ENCODE measurements at regions not wholly inside any gene's neighbourhood (a gene's known extent, or its start where the extent isn't known, plus 50 kb on each side); places are given as distances from the start of the nearest gene placed in this dataset.

DNA sequence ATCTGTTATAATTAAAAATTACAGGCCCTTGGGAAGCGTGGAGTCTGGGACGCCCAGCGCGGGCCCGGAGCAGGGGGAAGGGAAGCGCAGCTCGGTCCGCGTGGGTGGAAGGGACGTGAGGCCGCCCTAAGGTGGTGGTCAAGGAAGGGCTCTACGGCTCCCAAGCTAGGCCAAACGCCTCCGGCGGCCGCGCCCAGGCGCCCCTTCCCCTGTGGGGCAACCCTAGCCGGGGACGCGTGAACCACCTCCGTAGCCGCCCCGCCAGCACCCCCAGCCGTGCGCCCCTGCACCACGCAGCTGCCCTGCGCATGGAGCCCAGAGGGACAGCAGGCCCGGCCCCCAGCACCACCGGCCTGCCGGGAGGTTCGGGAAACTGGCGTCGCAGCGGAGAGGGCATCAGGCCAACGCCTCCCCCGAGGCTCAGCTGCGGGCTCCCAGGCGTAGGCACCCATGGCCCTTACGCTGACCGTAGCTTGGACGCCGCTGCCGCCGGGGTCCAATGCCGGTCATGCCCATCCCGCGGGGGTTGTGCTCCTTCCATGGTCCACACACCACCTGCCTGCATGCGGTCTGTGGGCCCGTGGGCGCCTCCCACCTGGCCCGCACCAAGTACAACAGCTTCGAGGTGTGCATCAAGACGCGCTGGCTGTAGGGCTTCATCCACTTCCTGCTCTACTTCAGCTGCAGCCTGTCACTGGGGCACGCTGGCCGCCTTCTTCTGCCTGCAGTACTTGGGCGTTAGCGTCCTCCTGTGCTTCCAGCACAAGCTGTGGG is 166.7 kb downstream of the SEPTIN7 start:
- no peaks in the 10 kb centered on the region for H3K4me1 ChIP-seq
- H3K4me2 ChIP-seq (ENCODE audit: low read length): no peak overlapping the region
- no peaks in the 10 kb centered on the region for H3K27me3 ChIP-seq (ENCODE audit: control insufficient read depth, insufficient read depth, low read length)
- no peak overlapping the region for H3K4me3 ChIP-seq (ENCODE audit: low read depth, low read length)
- no peaks in the 10 kb centered on the region for H3K9me3 ChIP-seq (ENCODE audit: control insufficient read depth, low read length)
- H2AFZ ChIP-seq: no peak overlapping the region
- no peaks in the 10 kb centered on the region for H3K79me2 ChIP-seq
- H3K36me3 ChIP-seq (ENCODE audit: control insufficient read depth, insufficient read depth, low read length): no peaks in the 10 kb centered on the region
- no peak for TF ChIP-seq CTCF (IDR thresholded peaks at IDR 0.05)
- H3K27ac ChIP-seq: no peak overlapping the region
- no peak overlapping the region for H3K9ac ChIP-seq

DNA sequence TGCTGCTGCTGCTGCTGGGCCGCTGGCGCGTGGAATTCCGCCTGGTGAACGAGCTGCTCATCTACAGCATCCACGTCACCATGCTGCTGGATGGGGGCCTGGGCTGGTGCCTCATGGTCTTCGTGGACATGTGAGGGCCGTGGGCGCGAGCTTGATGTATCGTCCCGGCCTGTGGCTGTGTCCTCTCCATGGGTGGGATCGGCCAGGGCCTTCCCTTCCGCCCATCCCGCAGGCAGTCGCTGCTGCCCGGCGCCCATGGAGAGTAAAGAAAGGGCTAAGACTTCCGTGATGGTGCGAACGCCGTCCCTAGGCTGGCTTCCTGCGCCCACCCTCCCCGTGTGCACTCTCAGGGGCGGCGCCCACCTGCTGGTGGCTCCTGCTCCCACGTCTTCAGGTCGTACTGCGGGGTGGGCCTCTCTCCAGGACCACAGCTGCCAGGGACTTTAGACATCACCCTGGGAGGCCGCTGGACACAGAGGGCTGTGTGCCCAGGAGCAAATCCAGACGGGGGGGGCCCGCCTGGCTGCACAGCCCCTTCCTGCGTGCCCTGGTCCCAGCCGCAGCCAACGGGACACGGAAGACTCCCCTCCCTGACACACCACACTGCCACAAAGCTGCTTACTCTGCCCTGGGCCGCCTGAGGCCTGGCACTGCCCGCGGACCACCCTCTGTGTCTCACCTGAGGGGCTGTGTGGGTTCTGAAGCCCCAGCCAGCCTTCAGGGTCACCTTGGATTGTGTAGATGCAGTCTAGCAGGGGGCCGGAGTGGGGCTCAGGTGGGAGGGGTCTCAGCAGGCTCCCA is 167.5 kb downstream of the SEPTIN7 start:
- Histone ChIP-seq H3K27ac (no peak overlapping the region), H3K79me2 (no peaks in the 10 kb centered on the region), H3K4me3 (ENCODE audit: low read depth, low read length) (no peak overlapping the region), H3K9ac (no peak overlapping the region), H3K27me3 (ENCODE audit: control insufficient read depth, insufficient read depth, low read length) (no peaks in the 10 kb centered on the region), H2AFZ (no peak overlapping the region), H3K4me2 (ENCODE audit: low read length) (no peak overlapping the region), H3K9me3 (ENCODE audit: control insufficient read depth, low read length) (no peaks in the 10 kb centered on the region), H3K36me3 (ENCODE audit: control insufficient read depth, insufficient read depth, low read length) (no peaks in the 10 kb centered on the region), H3K4me1 (no peaks in the 10 kb centered on the region)
- TF ChIP-seq CTCF (IDR thresholded peaks at IDR 0.05): no peak

- Histone ChIP-seq H3K4me2 (ENCODE audit: low read length) (no peak overlapping the region), H3K4me1 (no peaks in the 10 kb centered on the region), H3K27me3 (ENCODE audit: control insufficient read depth, insufficient read depth, low read length) (no peaks in the 10 kb centered on the region), H3K79me2 (no peaks in the 10 kb centered on the region), H3K27ac (no peak overlapping the region), H2AFZ (no peak overlapping the region), H3K9me3 (ENCODE audit: control insufficient read depth, low read length) (no peaks in the 10 kb centered on the region), H3K4me3 (ENCODE audit: low read depth, low read length) (no peak overlapping the region), H3K36me3 (ENCODE audit: control insufficient read depth, insufficient read depth, low read length) (no peaks in the 10 kb centered on the region), H3K9ac (no peak overlapping the region)
- no peak for TF ChIP-seq CTCF (IDR thresholded peaks at IDR 0.05)
These were observed 168.2 kb downstream of the SEPTIN7 start for GRCh38 chr7:35969066-35969465.

DNA sequence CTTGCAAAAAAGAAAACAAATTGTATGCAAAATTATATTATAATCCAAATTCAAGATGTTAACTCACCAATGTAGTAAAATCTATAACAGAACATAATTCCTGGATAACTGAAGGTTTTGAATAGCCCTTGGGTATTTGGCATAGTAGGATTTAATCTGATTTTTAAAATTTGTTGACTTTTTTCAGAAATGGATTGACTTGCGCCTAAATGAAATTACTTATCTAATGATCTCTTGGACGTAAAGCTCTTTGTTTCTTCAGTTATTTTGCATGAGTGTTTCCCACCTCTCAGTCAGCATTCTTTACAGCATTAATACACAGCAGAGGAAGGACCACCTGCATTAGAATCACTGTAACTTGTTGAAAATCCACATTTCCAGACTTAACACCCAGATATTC is 169.6 kb downstream of the SEPTIN7 start:
- Histone ChIP-seq H2AFZ (no peak overlapping the region), H3K4me2 (ENCODE audit: low read length) (no peak overlapping the region), H3K27ac (no peak overlapping the region), H3K4me1 (no peaks in the 10 kb centered on the region), H3K79me2 (no peaks in the 10 kb centered on the region), H3K9ac (no peak overlapping the region), H3K27me3 (ENCODE audit: control insufficient read depth, insufficient read depth, low read length) (no peaks in the 10 kb centered on the region), H3K36me3 (ENCODE audit: control insufficient read depth, insufficient read depth, low read length) (no peaks in the 10 kb centered on the region), H3K9me3 (ENCODE audit: control insufficient read depth, low read length) (no peaks in the 10 kb centered on the region), H3K4me3 (ENCODE audit: low read depth, low read length) (no peak overlapping the region)
- no peak for TF ChIP-seq CTCF (IDR thresholded peaks at IDR 0.05)

Measured in parathyroid adenoma (tissue), 2 donors.